ENCODE measurements at regions not wholly inside any gene's neighbourhood (a gene's known extent, or its start where the extent isn't known, plus 50 kb on each side); places are given as distances from the start of the nearest gene placed in this dataset.

GRCh38 chr16:77540646-77541045 lies 105.8 kb upstream of the ADAMTS18 start:
- Histone ChIP-seq H3K4me2 (ENCODE audit: low read length) (no peak overlapping the region), H3K36me3 (ENCODE audit: control insufficient read depth in 1 of 2, insufficient read depth in 2 of 2, low read length in 2 of 2) (no peaks in the 10 kb centered on the region), H2BK120ac (ENCODE audit: insufficient read depth, low read length, poor library complexity) (no peak overlapping the region), H3K23ac (ENCODE audit: low read length) (no peak overlapping the region), H4K91ac (ENCODE audit: low read depth, low read length) (no peak overlapping the region), H3K18ac (ENCODE audit: low read length) (no peak overlapping the region), H3K9me3 (ENCODE audit: insufficient read depth, low read depth, low read length) (no peaks in the 10 kb centered on the region), H3K27ac (ENCODE audit: low read depth, low read length) (no peak overlapping the region), H3K14ac (ENCODE audit: low read length) (no peak overlapping the region), H3K79me2 (ENCODE audit: control insufficient read depth, insufficient read depth, low read length, poor library complexity) (no peaks in the 10 kb centered on the region), H3K9ac (ENCODE audit: low read length) (no peak overlapping the region), H3K4me1 (ENCODE audit: control insufficient read depth in 1 of 2, insufficient read depth in 2 of 2, low read length in 2 of 2) (peaks cover 0 to 2% of the 10 kb centered on the region in 2 experiments), H2AFZ (ENCODE audit: insufficient read depth, low read length, poor library complexity) (no peak overlapping the region), H3K27me3 (ENCODE audit: insufficient read depth, low read length) (no peaks in the 10 kb centered on the region), H2AK5ac (ENCODE audit: low read length) (no peak overlapping the region), H4K8ac (ENCODE audit: low read depth, low read length) (no peak overlapping the region), H4K12ac (ENCODE audit: low read depth, low read length) (no peak overlapping the region), H3K4ac (ENCODE audit: low read depth, low read length) (no peak overlapping the region), H2BK12ac (ENCODE audit: low read length) (no peak overlapping the region), H3K4me3 (ENCODE audit: low read depth, low read length) (no peak overlapping the region), H2BK5ac (ENCODE audit: low read depth, low read length, poor library complexity) (no peak overlapping the region), H3K79me1 (ENCODE audit: low read length) (no peaks in the 10 kb centered on the region)
- no CpG with 5 or more reads among the region's 2 CpGs for WGBS (ENCODE audit: extremely low coverage, insufficient coverage, insufficient read length)
- DNase-seq: no peak

DNA sequence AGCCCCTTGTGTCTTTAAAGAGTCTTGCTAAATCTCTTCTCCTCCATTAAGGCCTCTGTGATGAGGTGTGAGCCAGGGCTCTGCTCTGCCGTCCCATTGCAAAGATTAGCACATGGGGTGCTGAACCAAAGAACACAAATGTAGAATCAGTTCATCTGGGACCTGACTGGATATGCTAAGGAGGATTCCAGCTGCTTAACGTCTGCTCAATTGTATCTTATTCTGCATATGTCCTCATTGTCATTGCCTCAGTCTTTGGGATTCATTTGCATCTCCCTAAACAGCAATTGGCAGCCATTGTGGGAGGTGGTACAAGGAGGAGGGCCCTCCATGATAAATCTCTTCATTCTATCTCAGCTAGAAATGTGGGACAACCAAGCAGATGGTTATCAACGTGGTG lies 106.3 kb upstream of the ADAMTS18 start:
- Histone ChIP-seq H3K18ac (ENCODE audit: low read length) (no peak overlapping the region), H3K14ac (ENCODE audit: low read length) (no peak overlapping the region), H3K23ac (ENCODE audit: low read length) (no peak overlapping the region), H2AK5ac (ENCODE audit: low read length) (no peak overlapping the region), H3K9me3 (ENCODE audit: insufficient read depth, low read depth, low read length) (no peaks in the 10 kb centered on the region), H3K4me1 (ENCODE audit: control insufficient read depth in 1 of 2, insufficient read depth in 2 of 2, low read length in 2 of 2) (peaks cover 0 to 2% of the 10 kb centered on the region in 2 experiments), H2BK120ac (ENCODE audit: insufficient read depth, low read length, poor library complexity) (no peak overlapping the region), H3K79me1 (ENCODE audit: low read length) (no peaks in the 10 kb centered on the region), H3K4me2 (ENCODE audit: low read length) (no peak overlapping the region), H2BK5ac (ENCODE audit: low read depth, low read length, poor library complexity) (no peak overlapping the region), H4K12ac (ENCODE audit: low read depth, low read length) (no peak overlapping the region), H3K4me3 (ENCODE audit: low read depth, low read length) (no peak overlapping the region), H3K79me2 (ENCODE audit: control insufficient read depth, insufficient read depth, low read length, poor library complexity) (no peaks in the 10 kb centered on the region), H2BK12ac (ENCODE audit: low read length) (no peak overlapping the region), H3K36me3 (ENCODE audit: control insufficient read depth in 1 of 2, insufficient read depth in 2 of 2, low read length in 2 of 2) (no peaks in the 10 kb centered on the region), H4K91ac (ENCODE audit: low read depth, low read length) (no peak overlapping the region), H3K27ac (ENCODE audit: low read depth, low read length) (no peak overlapping the region), H3K27me3 (ENCODE audit: insufficient read depth, low read length) (no peaks in the 10 kb centered on the region), H3K9ac (ENCODE audit: low read length) (no peak overlapping the region), H4K8ac (ENCODE audit: low read depth, low read length) (no peak overlapping the region), H2AFZ (ENCODE audit: insufficient read depth, low read length, poor library complexity) (no peak overlapping the region), H3K4ac (ENCODE audit: low read depth, low read length) (no peak overlapping the region)
- no peak for DNase-seq
- no CpG with 5 or more reads among the region's 3 CpGs for WGBS (ENCODE audit: extremely low coverage, insufficient coverage, insufficient read length)

DNA sequence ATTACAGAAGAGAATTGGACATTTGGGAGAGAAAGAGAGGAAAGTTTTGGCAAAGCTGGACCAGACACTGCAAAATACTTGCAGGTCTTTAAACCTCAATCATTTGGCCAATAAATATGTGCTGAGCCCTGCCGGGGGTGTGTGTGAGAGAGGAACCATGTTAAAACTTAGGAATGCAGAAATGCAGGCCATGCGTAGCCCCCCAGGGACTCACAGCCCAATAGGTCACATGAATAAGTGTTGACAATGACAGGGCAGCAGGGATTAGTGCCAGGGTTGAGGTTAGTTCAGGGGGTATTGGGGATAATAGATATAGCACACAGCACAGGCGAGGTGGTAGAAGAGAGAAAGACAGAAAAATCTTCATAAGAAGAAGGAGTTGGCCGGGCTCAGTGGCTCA lies 113.3 kb upstream of the ADAMTS18 start:
- DNase-seq: no peak
- Histone ChIP-seq H3K79me1 (ENCODE audit: low read length) (no peaks in the 10 kb centered on the region), H3K18ac (ENCODE audit: low read length) (no peak overlapping the region), H3K4me1 (ENCODE audit: control insufficient read depth in 1 of 2, insufficient read depth in 2 of 2, low read length in 2 of 2) (no peaks in the 10 kb centered on the region), H3K14ac (ENCODE audit: low read length) (no peak overlapping the region), H3K4me2 (ENCODE audit: low read length) (no peak overlapping the region), H3K4ac (ENCODE audit: low read depth, low read length) (no peak overlapping the region), H4K91ac (ENCODE audit: low read depth, low read length) (no peak overlapping the region), H3K9ac (ENCODE audit: low read length) (no peak overlapping the region), H2AK5ac (ENCODE audit: low read length) (no peak overlapping the region), H3K9me3 (ENCODE audit: insufficient read depth, low read depth, low read length) (no peaks in the 10 kb centered on the region), H2AFZ (ENCODE audit: insufficient read depth, low read length, poor library complexity) (no peak overlapping the region), H4K12ac (ENCODE audit: low read depth, low read length) (no peak overlapping the region), H3K27me3 (ENCODE audit: insufficient read depth, low read length) (no peaks in the 10 kb centered on the region), H2BK5ac (ENCODE audit: low read depth, low read length, poor library complexity) (no peak overlapping the region), H3K23ac (ENCODE audit: low read length) (no peak overlapping the region), H2BK120ac (ENCODE audit: insufficient read depth, low read length, poor library complexity) (no peak overlapping the region), H3K79me2 (ENCODE audit: control insufficient read depth, insufficient read depth, low read length, poor library complexity) (no peaks in the 10 kb centered on the region), H4K8ac (ENCODE audit: low read depth, low read length) (no peak overlapping the region), H3K36me3 (ENCODE audit: control insufficient read depth in 1 of 2, insufficient read depth in 2 of 2, low read length in 2 of 2) (no peaks in the 10 kb centered on the region), H2BK12ac (ENCODE audit: low read length) (no peak overlapping the region), H3K4me3 (ENCODE audit: low read depth, low read length) (no peak overlapping the region), H3K27ac (ENCODE audit: low read depth, low read length) (no peak overlapping the region)
- no CpG with 5 or more reads among the region's 4 CpGs for WGBS (ENCODE audit: extremely low coverage, insufficient coverage, insufficient read length)

- Histone ChIP-seq H2BK120ac (ENCODE audit: insufficient read depth, low read length, poor library complexity) (no peak overlapping the region), H3K4me2 (ENCODE audit: low read length) (no peak overlapping the region), H2BK5ac (ENCODE audit: low read depth, low read length, poor library complexity) (no peak overlapping the region), H3K4me1 (ENCODE audit: control insufficient read depth in 1 of 2, insufficient read depth in 2 of 2, low read length in 2 of 2) (no peaks in the 10 kb centered on the region), H3K14ac (ENCODE audit: low read length) (no peak overlapping the region), H4K8ac (ENCODE audit: low read depth, low read length) (no peak overlapping the region), H3K4me3 (ENCODE audit: low read depth, low read length) (no peak overlapping the region), H3K79me1 (ENCODE audit: low read length) (no peaks in the 10 kb centered on the region), H2AK5ac (ENCODE audit: low read length) (no peak overlapping the region), H3K9me3 (ENCODE audit: insufficient read depth, low read depth, low read length) (no peaks in the 10 kb centered on the region), H2BK12ac (ENCODE audit: low read length) (no peak overlapping the region), H3K79me2 (ENCODE audit: control insufficient read depth, insufficient read depth, low read length, poor library complexity) (no peaks in the 10 kb centered on the region), H3K27ac (ENCODE audit: low read depth, low read length) (no peak overlapping the region), H2AFZ (ENCODE audit: insufficient read depth, low read length, poor library complexity) (no peak overlapping the region), H3K4ac (ENCODE audit: low read depth, low read length) (no peak overlapping the region), H3K18ac (ENCODE audit: low read length) (no peak overlapping the region), H4K91ac (ENCODE audit: low read depth, low read length) (no peak overlapping the region), H3K27me3 (ENCODE audit: insufficient read depth, low read length) (no peaks in the 10 kb centered on the region), H4K12ac (ENCODE audit: low read depth, low read length) (no peak overlapping the region), H3K36me3 (ENCODE audit: control insufficient read depth in 1 of 2, insufficient read depth in 2 of 2, low read length in 2 of 2) (no peaks in the 10 kb centered on the region), H3K9ac (ENCODE audit: low read length) (no peak overlapping the region), H3K23ac (ENCODE audit: low read length) (no peak overlapping the region)
- WGBS (ENCODE audit: extremely low coverage, insufficient coverage, insufficient read length): no CpG with 5 or more reads among the region's 2 CpGs
- DNase-seq: no peak
Observed at GRCh38 chr16:77548766-77549165, 113.9 kb upstream of the ADAMTS18 start.
